K562 (cell line): ENCODE measurements at regions not wholly inside any gene's neighbourhood (a gene's known extent, or its start where the extent isn't known, plus 50 kb on each side); places are given as distances from the start of the nearest gene placed in this dataset.

Experiments used
- BHLHE40 ChIP-seq: IDR thresholded peaks from 2 replicates; pipeline ENCODE4 v1.6.1; 2011; ENCODE audit warnings: low read length, improper control_type of control experiment
- CTCF ChIP-seq, 3 experiments: IDR thresholded peaks in 2 of 3; conservative IDR thresholded peaks in 1 of 3; 2 replicates each; pipeline ENCODE4 v1.5.1; 2011 to 2012; ENCODE audit warnings: low read length in 3 of 3, mild to moderate bottlenecking in 3 of 3, control low read depth in 2 of 3, improper control_type of control experiment in 1 of 3, inconsistent platforms in 1 of 3, low read depth in 1 of 3, mixed read lengths in 1 of 3, moderate library complexity in 1 of 3; ENCODE audit not compliant: insufficient read depth in 2 of 3
- EZH2 ChIP-seq: IDR thresholded peaks from 2 replicates; pipeline ENCODE4 v1.6.1; 2012; ENCODE audit warnings: low read depth, mild to moderate bottlenecking, inconsistent platforms, low read length, borderline replicate concordance
- MAX ChIP-seq: sonication (generic); formaldehyde crosslinking; IDR thresholded peaks from 2 replicates; pipeline ENCODE4 v1.9.0; 2022; ENCODE audit warnings: mild to moderate bottlenecking, missing genetic modification reagents
- MIER1 ChIP-seq: fragments of 450-650 bp; IDR thresholded peaks from 2 replicates; pipeline ENCODE4 v1.6.1; 2016; ENCODE audit warnings: antibody characterized with exemption, mild to moderate bottlenecking, low read depth
- MLX ChIP-seq, 2 experiments: fragments of 450-650 bp in 1 of 2; sonication (generic) in 1 of 2; formaldehyde crosslinking; conservative IDR thresholded peaks; 2 replicates each; pipeline versions ENCODE4 v1.4.0 to v1.8.1; 2020 to 2022; ENCODE audit warnings: mild to moderate bottlenecking in 1 of 2, missing genetic modification reagents in 1 of 2
- PKNOX1 ChIP-seq: fragments of 450-650 bp; IDR thresholded peaks from 2 replicates; pipeline ENCODE4 v1.6.1; 2016
- POLR2A ChIP-seq: fragments of 450-650 bp; conservative IDR thresholded peaks from 2 replicates; pipeline ENCODE4 v1.6.1; 2016
- RFX1 ChIP-seq: fragments of 450-650 bp; IDR thresholded peaks from 2 replicates; pipeline ENCODE4 v1.6.1; 2016; ENCODE audit warnings: mild to moderate bottlenecking, moderate library complexity
- SOX6 ChIP-seq: fragments of 450-650 bp; IDR thresholded peaks from 2 replicates; pipeline ENCODE4 v1.6.1; 2014; ENCODE audit warnings: mild to moderate bottlenecking
- ZBTB7A ChIP-seq: IDR thresholded peaks from 2 replicates; pipeline ENCODE4 v1.6.1; 2011; ENCODE audit warnings: low read depth, mild to moderate bottlenecking, low read length, moderate library complexity, borderline replicate concordance; ENCODE audit not compliant: control insufficient read depth

GRCh38 chr5:166068547-166069335 lies 2222.7 kb upstream of the WWC1 start:
- no peak for TF ChIP-seq EZH2
- TF ChIP-seq SOX6: no peak
- TF ChIP-seq ZBTB7A: no peak
- no peak for TF ChIP-seq PKNOX1
- TF ChIP-seq MAX (CRISPR knock-in tag): no peak
- no peak for TF ChIP-seq RFX1
- no peak for TF ChIP-seq CTCF (IDR thresholded peaks at IDR 0.05 in 2 of 3, conservative IDR thresholded peaks at IDR 0.05 in 1 of 3; ENCODE audit: insufficient read depth in 2 of 3, low read depth in 1 of 3, low read length in 3 of 3)
- no peak for TF ChIP-seq MIER1
- TF ChIP-seq BHLHE40: no peak
- no peak for TF ChIP-seq POLR2A
- no peak for TF ChIP-seq MLX (CRISPR knock-in tag; conservative IDR thresholded peaks at IDR 0.05)
